Thoracic aorta (tissue), 2 donors: ENCODE measurements at regions not wholly inside any gene's neighbourhood (a gene's known extent, or its start where the extent isn't known, plus 50 kb on each side); places are given as distances from the start of the nearest gene placed in this dataset.

Experiments
- ATAC-seq: fragments of 150-250 bp; one replicate; pipeline ENCODE4 v1.8.0; 2017; ENCODE audit warnings: low read depth; ENCODE audit not compliant: insufficient number of reproducible peaks, low FRiP score
- DNase-seq: peaks from one replicate; pipeline ENCODE4 v3.0.0-alpha.2; 2020; ENCODE audit warnings: low spot score
- H3K27ac ChIP-seq, 2 donors: fragments of 200-600 bp; sonication (generic); 1 replicate in 1 of 2; 2 replicates in 1 of 2; pipeline ENCODE4 v1.5.1; 2016; ENCODE audit warnings: mild to moderate bottlenecking in 2 of 2, moderate library complexity in 2 of 2
- H3K27me3 ChIP-seq: fragments of 200-600 bp; sonication (generic); replicated peaks from 2 replicates; pipeline ENCODE4 v1.6.0; 2016; ENCODE audit warnings: mild to moderate bottlenecking; ENCODE audit not compliant: insufficient read depth
- H3K36me3 ChIP-seq: fragments of 200-600 bp; sonication (generic); one replicate; pipeline ENCODE4 v1.5.1; 2016
- H3K4me1 ChIP-seq, 2 donors: fragments of 200-600 bp; sonication (generic); 1 replicate in 1 of 2; 2 replicates in 1 of 2; pipeline versions ENCODE4 v1.5.1 to v1.6.0; 2016; ENCODE audit warnings: low read depth in 2 of 2, mild to moderate bottlenecking in 1 of 2; ENCODE audit not compliant: control insufficient read depth in 1 of 2
- H3K4me3 ChIP-seq: fragments of 200-600 bp; sonication (generic); 2 replicates; pipeline ENCODE4 v1.5.1; 2016; ENCODE audit warnings: mild to moderate bottlenecking
- H3K9me3 ChIP-seq: fragments of 200-600 bp; sonication (generic); 2 replicates; pipeline ENCODE4 v1.5.1; 2016
- TF ChIP-seq, protein P1 (sequence below): fragments of 200-600 bp; sonication (generic); IDR thresholded peaks from one replicate; pipeline ENCODE4 v1.5.1; 2019; ENCODE audit warnings: antibody characterized with exemption

DNA sequence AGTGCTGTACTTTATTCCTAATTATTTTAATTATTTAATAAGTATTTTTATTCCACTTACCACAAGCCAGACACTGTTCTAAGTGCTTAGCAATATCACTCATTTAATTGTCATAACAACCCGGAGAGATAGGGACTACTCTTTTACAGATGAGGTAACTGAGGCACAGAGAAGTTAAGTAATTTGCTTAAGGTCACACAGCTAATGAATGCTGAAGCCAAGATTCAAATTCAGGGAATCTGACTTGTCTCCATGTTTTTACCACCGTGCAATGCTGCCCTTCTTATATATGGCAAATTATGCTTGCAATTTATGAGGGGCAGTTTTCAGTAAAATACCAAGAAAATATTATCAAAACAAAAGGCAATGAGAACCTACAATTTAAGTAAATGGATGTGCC is 168.4 kb upstream of the KIF2A start:
- H3K4me3 ChIP-seq = no peak overlapping the region
- ATAC-seq (no peak), DNase-seq (no peak)
- TF ChIP-seq, protein P1, sequence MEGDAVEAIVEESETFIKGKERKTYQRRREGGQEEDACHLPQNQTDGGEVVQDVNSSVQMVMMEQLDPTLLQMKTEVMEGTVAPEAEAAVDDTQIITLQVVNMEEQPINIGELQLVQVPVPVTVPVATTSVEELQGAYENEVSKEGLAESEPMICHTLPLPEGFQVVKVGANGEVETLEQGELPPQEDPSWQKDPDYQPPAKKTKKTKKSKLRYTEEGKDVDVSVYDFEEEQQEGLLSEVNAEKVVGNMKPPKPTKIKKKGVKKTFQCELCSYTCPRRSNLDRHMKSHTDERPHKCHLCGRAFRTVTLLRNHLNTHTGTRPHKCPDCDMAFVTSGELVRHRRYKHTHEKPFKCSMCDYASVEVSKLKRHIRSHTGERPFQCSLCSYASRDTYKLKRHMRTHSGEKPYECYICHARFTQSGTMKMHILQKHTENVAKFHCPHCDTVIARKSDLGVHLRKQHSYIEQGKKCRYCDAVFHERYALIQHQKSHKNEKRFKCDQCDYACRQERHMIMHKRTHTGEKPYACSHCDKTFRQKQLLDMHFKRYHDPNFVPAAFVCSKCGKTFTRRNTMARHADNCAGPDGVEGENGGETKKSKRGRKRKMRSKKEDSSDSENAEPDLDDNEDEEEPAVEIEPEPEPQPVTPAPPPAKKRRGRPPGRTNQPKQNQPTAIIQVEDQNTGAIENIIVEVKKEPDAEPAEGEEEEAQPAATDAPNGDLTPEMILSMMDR = no peak
- H3K27me3 ChIP-seq = no peaks in the 10 kb centered on the region
- H3K4me1 ChIP-seq = peaks cover 0 to 10% of the 10 kb centered on the region in 2 donors
- no peaks in the 10 kb centered on the region for H3K9me3 ChIP-seq
- no peaks in the 10 kb centered on the region for H3K36me3 ChIP-seq
- H3K27ac ChIP-seq = no peak overlapping the region

DNA sequence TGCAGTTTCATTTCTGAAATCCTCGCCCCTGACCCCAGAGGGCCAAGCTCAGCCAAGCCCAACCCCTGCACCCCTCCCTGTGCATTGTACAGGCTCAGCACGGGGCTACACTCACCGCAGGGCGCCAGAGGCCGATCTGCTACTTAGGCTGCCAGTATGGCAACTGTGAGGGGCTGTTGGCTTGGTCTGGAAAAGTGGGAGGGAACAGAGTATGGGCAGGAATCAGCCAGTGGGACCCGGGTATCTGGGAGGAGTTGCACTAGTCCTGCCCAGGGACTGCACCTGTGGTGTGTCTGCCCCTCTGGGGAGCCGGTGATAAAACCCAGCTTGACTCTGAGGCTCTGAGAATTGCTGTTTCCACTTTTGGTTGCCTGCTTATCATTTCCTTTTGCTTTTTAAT is 167.4 kb upstream of the KIF2A start:
- Histone ChIP-seq H3K27ac (no peak overlapping the region), H3K9me3 (no peaks in the 10 kb centered on the region), H3K36me3 (no peaks in the 10 kb centered on the region), H3K4me3 (no peak overlapping the region), H3K4me1 (peaks cover under 1 to 19% of the 10 kb centered on the region in 2 donors), H3K27me3 (no peaks in the 10 kb centered on the region)
- DNase-seq = no peak
- no peak for ATAC-seq
- TF ChIP-seq, protein P1 = no peak

DNA sequence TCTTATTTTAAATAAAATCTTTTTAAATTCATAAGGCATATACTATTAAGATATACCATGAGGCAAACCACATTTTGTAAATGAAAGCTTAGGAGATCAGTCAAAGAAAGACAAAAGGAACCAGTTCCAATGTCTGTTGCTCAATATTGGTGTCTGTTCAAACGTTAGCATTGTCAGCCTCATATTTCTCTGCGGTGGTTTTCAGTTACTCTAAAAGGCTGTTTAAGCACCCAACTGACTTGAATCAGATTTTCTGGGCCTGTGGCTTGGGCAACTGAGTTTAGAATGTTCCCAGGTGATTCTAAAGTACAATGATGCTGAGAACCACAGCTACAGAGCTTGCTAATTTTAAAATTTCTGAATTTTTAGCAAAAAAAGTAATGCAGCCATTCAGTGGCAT is 166.3 kb upstream of the KIF2A start:
- H3K4me1 ChIP-seq = peaks cover 10 to 31% of the 10 kb centered on the region in 2 donors
- no peak overlapping the region for H3K27ac ChIP-seq
- no peak for ATAC-seq
- no peaks in the 10 kb centered on the region for H3K36me3 ChIP-seq
- H3K4me3 ChIP-seq = no peak overlapping the region
- no peak for DNase-seq
- TF ChIP-seq, protein P1 = no peak
- no peaks in the 10 kb centered on the region for H3K27me3 ChIP-seq
- no peaks in the 10 kb centered on the region for H3K9me3 ChIP-seq

DNA sequence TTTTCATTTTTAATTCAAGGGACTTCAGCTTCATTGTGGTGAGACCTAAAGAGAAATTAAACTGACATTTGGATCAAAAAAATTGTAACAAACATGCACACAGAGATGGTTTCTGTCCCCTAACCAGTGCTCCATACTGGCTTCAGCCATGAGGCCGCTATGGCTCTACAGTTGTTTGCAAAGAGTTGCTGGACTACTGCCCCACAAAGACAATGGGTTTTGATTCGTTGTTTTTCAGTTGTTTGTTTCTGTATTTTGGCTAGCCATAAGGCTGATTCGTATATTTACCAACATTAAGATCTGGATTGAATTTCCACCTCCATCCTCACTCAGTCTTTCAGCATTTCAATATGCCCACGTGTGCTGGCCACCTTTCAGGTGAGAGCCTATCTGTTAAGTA is 163.7 kb upstream of the KIF2A start:
- no peak overlapping the region for H3K4me3 ChIP-seq
- no peak for DNase-seq
- H3K27me3 ChIP-seq = no peaks in the 10 kb centered on the region
- no peaks in the 10 kb centered on the region for H3K9me3 ChIP-seq
- ATAC-seq = no peak
- no peak overlapping the region for H3K27ac ChIP-seq
- peaks cover 10 to 32% of the 10 kb centered on the region in 2 donors for H3K4me1 ChIP-seq
- H3K36me3 ChIP-seq = no peaks in the 10 kb centered on the region
- TF ChIP-seq, protein P1 = no peak

DNA sequence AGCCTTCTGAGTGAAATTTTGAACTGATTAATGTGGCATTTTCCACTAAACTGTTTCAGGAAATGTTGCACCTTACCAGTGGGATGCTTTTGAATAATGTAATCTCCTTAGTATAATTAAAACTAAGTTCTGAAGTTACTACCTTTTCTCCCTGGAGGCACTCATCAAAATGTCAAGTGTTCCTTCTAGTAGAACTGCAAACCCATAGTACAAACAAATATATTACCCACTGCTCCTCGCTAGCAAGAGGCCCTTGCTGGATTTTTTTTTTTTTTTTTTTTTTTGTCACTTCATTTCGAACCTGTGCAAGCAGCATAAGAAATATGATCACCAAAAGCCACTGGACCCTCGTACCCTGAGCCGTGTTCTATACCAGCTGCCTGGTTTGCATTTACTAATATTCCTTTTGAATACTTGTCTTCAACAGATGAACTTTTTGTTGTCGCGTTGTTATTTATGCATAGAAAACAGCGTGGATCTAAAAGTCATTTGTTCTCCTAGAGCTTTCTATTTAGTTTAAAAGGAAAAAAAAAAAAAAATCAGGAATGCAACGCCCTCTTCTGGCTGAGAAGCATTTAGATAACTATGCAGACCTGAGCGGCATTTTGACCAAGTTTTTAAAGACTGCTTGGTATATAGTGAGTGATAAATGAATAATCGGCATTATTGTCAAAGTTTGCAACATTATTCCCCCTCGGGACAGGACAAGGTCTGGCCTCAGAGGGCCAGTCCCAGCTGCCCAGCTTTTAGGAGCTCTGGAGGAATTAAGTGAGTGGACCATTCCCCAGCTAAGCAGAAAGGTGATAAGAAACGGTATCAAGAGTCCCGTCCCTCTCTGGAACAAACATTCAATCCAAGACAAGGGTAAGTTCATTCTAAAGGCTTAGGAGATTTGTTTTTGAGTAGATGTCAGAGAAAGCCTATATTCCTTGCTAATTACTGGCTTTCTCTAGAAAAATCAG is 162.5 kb upstream of the KIF2A start:
- Histone ChIP-seq H3K27me3 (no peaks in the 10 kb centered on the region), H3K9me3 (no peaks in the 10 kb centered on the region), H3K27ac (peak overlapping the region; percentile 16 to 60), H3K4me1 (peaks cover 10 to 32% of the 10 kb centered on the region in 2 donors), H3K36me3 (no peaks in the 10 kb centered on the region), H3K4me3 (peak overlapping the region; percentile 68)
- ATAC-seq (no peak), DNase-seq (no peak)
- TF ChIP-seq, protein P1 = peak; percentile 39
